GM12873 (cell line): ENCODE measurements at regions not wholly inside any gene's neighbourhood (a gene's known extent, or its start where the extent isn't known, plus 50 kb on each side); places are given as distances from the start of the nearest gene placed in this dataset.

Experiments
- TF ChIP-seq, protein P1 (sequence below): IDR thresholded peaks from 2 replicates; pipeline ENCODE4 v1.5.1; 2012; ENCODE audit warnings: low read depth, mild to moderate bottlenecking, moderate library complexity, low read length, control low read depth; ENCODE audit not compliant: insufficient read depth; ENCODE audit errors: missing control alignments

DNA sequence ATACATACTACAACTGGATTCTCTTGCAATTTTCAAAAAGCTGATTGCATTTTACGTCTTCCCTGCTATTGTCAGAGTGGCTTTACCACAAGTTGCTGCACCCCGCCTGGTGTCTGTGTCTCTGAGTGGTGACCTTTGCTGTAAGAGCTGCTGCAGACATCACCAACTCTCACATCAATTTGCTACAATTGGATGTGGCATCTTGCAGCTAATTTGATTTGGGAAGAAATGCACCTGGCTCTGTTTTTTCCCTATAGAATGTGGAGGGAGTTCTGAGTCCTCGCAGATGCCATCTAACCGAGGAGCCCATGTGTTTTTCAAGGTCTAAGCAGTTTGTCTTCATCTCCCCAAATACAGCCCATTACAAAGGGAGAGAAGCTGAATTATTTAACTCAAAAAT is 73.8 kb upstream of the PHOX2B start:
- TF ChIP-seq, protein P1, sequence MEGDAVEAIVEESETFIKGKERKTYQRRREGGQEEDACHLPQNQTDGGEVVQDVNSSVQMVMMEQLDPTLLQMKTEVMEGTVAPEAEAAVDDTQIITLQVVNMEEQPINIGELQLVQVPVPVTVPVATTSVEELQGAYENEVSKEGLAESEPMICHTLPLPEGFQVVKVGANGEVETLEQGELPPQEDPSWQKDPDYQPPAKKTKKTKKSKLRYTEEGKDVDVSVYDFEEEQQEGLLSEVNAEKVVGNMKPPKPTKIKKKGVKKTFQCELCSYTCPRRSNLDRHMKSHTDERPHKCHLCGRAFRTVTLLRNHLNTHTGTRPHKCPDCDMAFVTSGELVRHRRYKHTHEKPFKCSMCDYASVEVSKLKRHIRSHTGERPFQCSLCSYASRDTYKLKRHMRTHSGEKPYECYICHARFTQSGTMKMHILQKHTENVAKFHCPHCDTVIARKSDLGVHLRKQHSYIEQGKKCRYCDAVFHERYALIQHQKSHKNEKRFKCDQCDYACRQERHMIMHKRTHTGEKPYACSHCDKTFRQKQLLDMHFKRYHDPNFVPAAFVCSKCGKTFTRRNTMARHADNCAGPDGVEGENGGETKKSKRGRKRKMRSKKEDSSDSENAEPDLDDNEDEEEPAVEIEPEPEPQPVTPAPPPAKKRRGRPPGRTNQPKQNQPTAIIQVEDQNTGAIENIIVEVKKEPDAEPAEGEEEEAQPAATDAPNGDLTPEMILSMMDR = no peak

DNA sequence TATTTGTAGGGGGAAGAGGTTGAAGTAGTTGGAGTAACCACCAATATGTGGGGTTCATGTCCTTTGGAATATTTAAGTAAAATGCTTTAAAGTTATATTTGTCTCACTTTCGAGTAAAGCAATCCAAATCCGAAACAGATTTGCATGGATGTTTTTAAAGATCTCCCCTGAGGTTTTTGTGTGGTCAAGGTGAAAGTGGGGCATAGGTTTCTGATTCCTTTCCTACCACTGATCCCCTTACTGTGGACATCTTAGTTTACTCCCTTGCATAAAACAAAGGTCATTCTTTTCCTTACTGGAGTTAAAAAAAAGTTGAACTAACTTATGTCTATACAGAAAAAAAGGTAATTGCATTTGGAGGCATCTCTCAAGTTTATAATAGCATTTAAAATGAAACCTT is 71.9 kb upstream of the PHOX2B start:
- TF ChIP-seq, protein P1 = no peak

DNA sequence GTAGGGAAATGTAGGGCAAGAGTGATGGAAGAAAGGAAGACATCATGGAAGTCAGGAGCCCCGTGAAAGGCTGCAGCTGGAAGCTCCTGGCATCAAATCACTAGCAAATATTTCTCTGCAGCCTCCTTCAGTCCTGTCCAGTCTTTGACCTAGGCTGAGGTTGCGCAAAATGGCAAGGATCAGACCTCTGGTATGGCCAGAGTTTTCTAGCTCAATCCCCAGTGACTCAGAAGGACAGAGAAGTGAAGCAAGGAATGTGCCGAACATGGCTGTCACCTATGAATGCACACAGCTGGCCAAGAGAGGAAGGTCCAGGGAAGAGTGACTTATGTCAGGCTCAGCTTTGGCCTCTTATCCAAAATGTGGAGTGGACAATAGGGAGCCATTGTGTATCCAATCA is 71.1 kb upstream of the PHOX2B start:
- TF ChIP-seq, protein P1 = no peak

DNA sequence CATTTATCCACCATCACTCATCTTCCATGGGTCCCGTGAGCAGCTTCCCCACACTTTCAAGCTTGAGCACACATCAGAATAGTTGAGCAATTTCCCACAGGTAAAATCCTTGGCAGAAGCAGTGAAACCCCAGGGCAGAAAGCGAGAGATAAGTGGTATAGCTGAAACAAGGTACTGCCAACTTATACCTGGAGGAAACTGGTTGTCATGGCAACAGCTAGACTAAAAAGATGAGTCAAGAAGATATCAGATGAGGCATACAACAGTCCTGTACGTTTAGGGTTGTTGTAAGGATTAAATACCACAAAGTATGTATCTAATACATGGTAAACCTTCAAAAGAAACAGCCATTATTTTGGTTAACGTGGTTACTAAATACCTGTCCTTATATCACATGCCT is 66.9 kb upstream of the PHOX2B start:
- TF ChIP-seq, protein P1 = no peak

DNA sequence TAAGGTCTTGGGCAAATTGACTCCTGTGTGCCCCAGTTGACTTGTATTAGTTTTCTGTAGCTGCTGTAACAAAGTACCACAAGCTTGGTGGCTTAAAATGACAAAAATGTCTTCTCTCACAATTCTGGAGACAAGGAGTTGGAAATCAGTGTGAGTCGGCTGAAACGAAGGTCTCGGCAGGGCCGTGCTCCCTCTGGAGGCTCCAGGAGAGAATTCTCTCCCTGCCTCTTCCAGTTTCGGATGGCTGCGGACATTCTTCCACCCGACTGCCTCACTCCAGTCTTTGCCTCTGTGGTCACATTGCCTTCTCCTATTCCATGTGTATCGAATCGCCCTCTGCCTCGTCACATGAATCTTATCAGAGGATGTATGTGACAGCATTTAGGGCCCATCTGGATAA is 66.0 kb upstream of the PHOX2B start:
- TF ChIP-seq, protein P1 = no peak

DNA sequence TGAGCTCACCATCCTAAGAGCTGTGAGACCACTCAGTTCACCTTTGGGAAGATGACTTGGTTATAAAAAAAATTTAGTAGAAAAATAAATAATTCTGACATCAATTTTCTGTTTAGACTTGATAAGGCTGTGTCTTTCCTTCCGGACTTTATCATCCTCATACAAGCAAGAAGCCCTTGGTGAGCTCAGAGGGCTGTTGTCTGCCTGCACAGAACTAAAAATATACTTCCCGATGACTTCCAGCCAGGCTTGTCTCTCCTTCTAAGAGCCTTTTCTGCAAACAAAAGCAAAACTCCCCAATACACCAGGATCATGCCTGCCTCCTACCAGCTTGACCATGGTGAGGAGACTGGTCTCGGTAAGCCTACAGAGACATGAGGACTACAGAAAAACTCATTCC is 58.3 kb upstream of the PHOX2B start:
- TF ChIP-seq, protein P1 = no peak

DNA sequence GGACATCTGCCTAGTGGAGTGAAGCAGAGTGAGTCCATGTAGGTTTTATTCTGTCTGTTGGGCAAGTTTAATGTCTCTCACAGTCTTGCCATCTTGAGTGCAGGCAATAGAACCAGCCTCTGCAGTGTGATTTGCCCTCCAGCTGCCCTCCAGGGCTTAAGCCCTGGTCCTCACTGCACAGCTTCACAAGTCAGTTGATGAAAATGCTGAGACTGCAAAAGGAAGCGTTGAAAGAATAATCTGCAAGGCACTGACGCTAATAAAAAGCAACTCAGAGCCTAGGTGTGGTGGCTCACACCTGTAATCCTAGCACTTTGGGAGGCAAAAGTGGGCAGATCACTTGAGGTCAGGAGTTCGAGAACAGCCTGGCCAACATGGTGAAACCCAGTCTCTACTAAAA is 54.1 kb upstream of the PHOX2B start:
- TF ChIP-seq, protein P1 = no peak
